SK-N-SH (cell line): ENCODE measurements at regions not wholly inside any gene's neighbourhood (a gene's known extent, or its start where the extent isn't known, plus 50 kb on each side); places are given as distances from the start of the nearest gene placed in this dataset.

Source experiments
- CTCF ChIA-PET: fragments of 300-600, 350-600 bp; formaldehyde crosslinking; extraction: SDS; loops from one replicate; lab custom pipeline; 2021; lab: Yijun Ruan, JAX
- POLR2A ChIA-PET: fragments of 350-600 bp; sonication (Branson Sonifier 250); formaldehyde crosslinking; extraction: SDS; loops from one replicate; lab custom pipeline; 2020; ENCODE audit warnings: antibody characterized with exemption, inconsistent platforms; lab: Yijun Ruan, JAX
- DNase-seq: peaks from one replicate; pipeline ENCODE4 v3.0.0; 2012
- H2AFZ ChIP-seq: fragments of 200-600 bp; sonication (generic); 2 replicates; pipeline ENCODE4 v1.8.1; 2016; ENCODE audit warnings: antibody characterized with exemption, mild to moderate bottlenecking, low read depth
- H3F3A ChIP-seq: fragments of 200-600 bp; sonication (generic); replicated peaks from 2 replicates; pipeline ENCODE3; 2016; ENCODE audit warnings: antibody characterized with exemption, mild to moderate bottlenecking; ENCODE audit not compliant: insufficient read depth
- H3K27ac ChIP-seq, 2 experiments: fragments of 200-500 bp in 1 of 2; fragments of 200-600 bp in 1 of 2; sonication (Bioruptor generic) in 1 of 2; sonication (generic), shearing (Covaris generic) in 1 of 2; 2 replicates each; pipeline versions ENCODE4 v1.5.1 to v1.6.1; 2014 to 2016; ENCODE audit warnings: low read depth in 2 of 2, inconsistent platforms in 1 of 2, low read length in 1 of 2, mild to moderate bottlenecking in 1 of 2, mixed read lengths in 1 of 2
- H3K27me3 ChIP-seq: fragments of 200-600 bp; sonication (generic), shearing (Covaris generic); 2 replicates; pipeline ENCODE4 v1.6.1; 2016; ENCODE audit warnings: mixed run types; ENCODE audit not compliant: insufficient read depth
- H3K36me3 ChIP-seq, 2 experiments: fragments of 200-500 bp in 1 of 2; fragments of 200-600 bp in 1 of 2; sonication (Bioruptor generic) in 1 of 2; sonication (generic) in 1 of 2; replicated peaks in 1 of 2; 2 replicates each; pipeline versions ENCODE3 to v1.5.1; 2014 to 2016; ENCODE audit warnings: low read length in 1 of 2, mild to moderate bottlenecking in 1 of 2; ENCODE audit not compliant: insufficient read depth in 2 of 2, control insufficient read depth in 1 of 2
- H3K4me1 ChIP-seq, 2 experiments: fragments of 200-500 bp in 1 of 2; fragments of 200-600 bp in 1 of 2; sonication (Bioruptor generic) in 1 of 2; sonication (generic), shearing (Covaris generic) in 1 of 2; 2 replicates each; pipeline versions ENCODE4 v1.5.1 to v1.6.1; 2014 to 2016; ENCODE audit warnings: low read depth in 1 of 2, low read length in 1 of 2, mixed run types in 1 of 2; ENCODE audit not compliant: insufficient read depth in 2 of 2, control insufficient read depth in 1 of 2
- H3K4me2 ChIP-seq: fragments of 200-600 bp; sonication (generic), shearing (Covaris generic); 2 replicates; pipeline ENCODE4 v1.6.1; 2017; ENCODE audit warnings: mixed run types
- H3K4me3 ChIP-seq, 2 experiments: fragments of 200-500 bp in 1 of 2; fragments of 200-600 bp in 1 of 2; sonication (Bioruptor generic) in 1 of 2; sonication (generic), shearing (Covaris generic) in 1 of 2; 2 replicates each; pipeline versions ENCODE4 v1.5.1 to v1.8.1; 2014 to 2016; ENCODE audit warnings: low read depth in 2 of 2, inconsistent platforms in 1 of 2, low read length in 1 of 2, mild to moderate bottlenecking in 1 of 2, mixed read lengths in 1 of 2, moderate library complexity in 1 of 2
- H3K79me2 ChIP-seq: fragments of 200-600 bp; sonication (generic); 2 replicates; pipeline ENCODE4 v1.8.1; 2017; ENCODE audit warnings: mild to moderate bottlenecking; ENCODE audit not compliant: insufficient read depth
- H3K9ac ChIP-seq: fragments of 200-600 bp; sonication (generic); 2 replicates; pipeline ENCODE4 v1.6.1; 2017; ENCODE audit warnings: mixed run types
- H3K9me2 ChIP-seq: fragments of 200-600 bp; sonication (generic); 2 replicates; pipeline ENCODE4 v1.6.1; 2017; ENCODE audit warnings: mixed run types
- H3K9me3 ChIP-seq: fragments of 200-600 bp; sonication (generic); 2 replicates; pipeline ENCODE4 v1.6.1; 2017; ENCODE audit warnings: mixed run types, mild to moderate bottlenecking, moderate library complexity
- H4K20me1 ChIP-seq: fragments of 200-600 bp; sonication (generic); 2 replicates; pipeline ENCODE4 v1.6.1; 2017; ENCODE audit warnings: mild to moderate bottlenecking, mixed run types; ENCODE audit not compliant: insufficient read depth
- MXI1 ChIP-seq: IDR thresholded peaks from 2 replicates; pipeline ENCODE4 v1.6.1; 2012; ENCODE audit warnings: mild to moderate bottlenecking, low read depth, low read length, improper control_type of control experiment
- NRF1 ChIP-seq: IDR thresholded peaks from 2 replicates; pipeline ENCODE4 v1.6.1; 2012; ENCODE audit warnings: low read depth, mild to moderate bottlenecking, low read length
- POLR2AphosphoS5 ChIP-seq: IDR thresholded peaks from 2 replicates; pipeline ENCODE4 v1.6.1; 2012; ENCODE audit warnings: low read depth, low read length
- RCOR1 ChIP-seq: fragments of 150-350 bp; IDR thresholded peaks from 2 replicates; pipeline ENCODE4 v1.6.1; 2017; ENCODE audit warnings: antibody characterized with exemption, low read length
- RXRA ChIP-seq: IDR thresholded peaks from 2 replicates; pipeline ENCODE4 v1.4.0; 2012; ENCODE audit warnings: low read depth, mild to moderate bottlenecking, borderline replicate concordance
- TAF1 ChIP-seq: IDR thresholded peaks from 2 replicates; pipeline ENCODE4 v1.6.1; 2012; ENCODE audit warnings: low read depth, mild to moderate bottlenecking, low read length, moderate library complexity, borderline replicate concordance
- TEAD4 ChIP-seq: IDR thresholded peaks from 2 replicates; pipeline ENCODE4 v1.4.0; 2012; ENCODE audit warnings: mild to moderate bottlenecking, borderline replicate concordance; ENCODE audit not compliant: insufficient read depth
- WGBS: methylation state at CpG from one replicate; pipeline ENCODE4 v1.1.6; 2017; ENCODE audit warnings: low lambda C conversion rate; 5-methylcytosine and 5-hydroxymethylcytosine counted together
- TF ChIP-seq, protein P1 (sequence below): fragments of 200-600 bp; sonication (generic); IDR thresholded peaks from 2 replicates; pipeline ENCODE4 v1.6.1; 2017; ENCODE audit warnings: antibody characterized with exemption, mild to moderate bottlenecking, moderate library complexity
- TF ChIP-seq, protein P2 (sequence below): IDR thresholded peaks from 2 replicates; pipeline ENCODE4 v1.4.0; 2012; ENCODE audit warnings: low read depth, borderline replicate concordance
- TF ChIP-seq, protein P3 (sequence below): IDR thresholded peaks from 2 replicates; pipeline ENCODE4; 2012
- TF ChIP-seq, protein P4 (sequence below): IDR thresholded peaks from 2 replicates; pipeline ENCODE4 v1.4.0; 2012; ENCODE audit warnings: low read depth
- TF ChIP-seq, protein P5 (sequence below): fragments of 150-350 bp; IDR thresholded peaks from 2 replicates; pipeline ENCODE4 v1.6.1; 2017; ENCODE audit warnings: antibody characterized with exemption, low read length, low read depth, borderline replicate concordance
- TF ChIP-seq, protein P6 (sequence below): IDR thresholded peaks from 2 replicates; pipeline ENCODE4 v1.4.0; 2012; ENCODE audit warnings: low read depth, borderline replicate concordance

DNA sequence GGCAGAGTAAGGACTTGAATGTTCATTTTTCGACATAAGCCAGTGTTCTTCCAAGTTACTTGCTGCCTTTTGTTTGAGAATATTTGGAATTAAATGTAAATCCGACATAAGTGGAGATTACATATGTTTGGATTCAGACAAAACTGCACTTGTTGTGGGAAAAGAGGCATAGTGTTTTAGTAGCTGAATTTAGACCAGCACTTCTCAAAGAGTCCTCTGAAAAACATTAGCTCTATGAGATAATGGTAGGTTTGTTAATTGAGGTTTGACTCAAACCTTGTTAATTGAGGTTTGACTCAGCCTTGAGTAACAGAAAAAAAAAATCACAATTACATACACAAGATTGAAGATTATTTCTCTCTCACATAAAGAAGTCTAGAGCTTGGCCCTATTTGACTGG lies 132.5 kb downstream of the NSUN3 start:
- Histone ChIP-seq H3K9ac (no peak overlapping the region), H3F3A (no peaks in the 10 kb centered on the region), H3K9me3 (no peaks in the 10 kb centered on the region), H3K79me2 (no peaks in the 10 kb centered on the region), H3K36me3 (no peaks in the 10 kb centered on the region), H3K4me3 (no peak overlapping the region), H3K27ac (no peak overlapping the region), H4K20me1 (no peaks in the 10 kb centered on the region), H3K27me3 (no peaks in the 10 kb centered on the region), H3K4me2 (no peak overlapping the region), H3K9me2 (no peaks in the 10 kb centered on the region)
- no peak for DNase-seq
- POLR2A ChIA-PET, result no interaction called here
- 37% methylated on average over 2 of the region's 2 CpGs for WGBS
- TF ChIP-seq, protein P1, sequence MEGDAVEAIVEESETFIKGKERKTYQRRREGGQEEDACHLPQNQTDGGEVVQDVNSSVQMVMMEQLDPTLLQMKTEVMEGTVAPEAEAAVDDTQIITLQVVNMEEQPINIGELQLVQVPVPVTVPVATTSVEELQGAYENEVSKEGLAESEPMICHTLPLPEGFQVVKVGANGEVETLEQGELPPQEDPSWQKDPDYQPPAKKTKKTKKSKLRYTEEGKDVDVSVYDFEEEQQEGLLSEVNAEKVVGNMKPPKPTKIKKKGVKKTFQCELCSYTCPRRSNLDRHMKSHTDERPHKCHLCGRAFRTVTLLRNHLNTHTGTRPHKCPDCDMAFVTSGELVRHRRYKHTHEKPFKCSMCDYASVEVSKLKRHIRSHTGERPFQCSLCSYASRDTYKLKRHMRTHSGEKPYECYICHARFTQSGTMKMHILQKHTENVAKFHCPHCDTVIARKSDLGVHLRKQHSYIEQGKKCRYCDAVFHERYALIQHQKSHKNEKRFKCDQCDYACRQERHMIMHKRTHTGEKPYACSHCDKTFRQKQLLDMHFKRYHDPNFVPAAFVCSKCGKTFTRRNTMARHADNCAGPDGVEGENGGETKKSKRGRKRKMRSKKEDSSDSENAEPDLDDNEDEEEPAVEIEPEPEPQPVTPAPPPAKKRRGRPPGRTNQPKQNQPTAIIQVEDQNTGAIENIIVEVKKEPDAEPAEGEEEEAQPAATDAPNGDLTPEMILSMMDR, result no peak
- TF ChIP-seq, protein P2, sequence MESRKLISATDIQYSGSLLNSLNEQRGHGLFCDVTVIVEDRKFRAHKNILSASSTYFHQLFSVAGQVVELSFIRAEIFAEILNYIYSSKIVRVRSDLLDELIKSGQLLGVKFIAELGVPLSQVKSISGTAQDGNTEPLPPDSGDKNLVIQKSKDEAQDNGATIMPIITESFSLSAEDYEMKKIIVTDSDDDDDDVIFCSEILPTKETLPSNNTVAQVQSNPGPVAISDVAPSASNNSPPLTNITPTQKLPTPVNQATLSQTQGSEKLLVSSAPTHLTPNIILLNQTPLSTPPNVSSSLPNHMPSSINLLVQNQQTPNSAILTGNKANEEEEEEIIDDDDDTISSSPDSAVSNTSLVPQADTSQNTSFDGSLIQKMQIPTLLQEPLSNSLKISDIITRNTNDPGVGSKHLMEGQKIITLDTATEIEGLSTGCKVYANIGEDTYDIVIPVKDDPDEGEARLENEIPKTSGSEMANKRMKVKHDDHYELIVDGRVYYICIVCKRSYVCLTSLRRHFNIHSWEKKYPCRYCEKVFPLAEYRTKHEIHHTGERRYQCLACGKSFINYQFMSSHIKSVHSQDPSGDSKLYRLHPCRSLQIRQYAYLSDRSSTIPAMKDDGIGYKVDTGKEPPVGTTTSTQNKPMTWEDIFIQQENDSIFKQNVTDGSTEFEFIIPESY, result no peak
- TF ChIP-seq, all 33 proteins: peak for 0
- no peak overlapping the region for H2AFZ ChIP-seq
- CTCF ChIA-PET, result interaction anchor here (1.2 kb wide), 1 partner anchor 38 kb away, joined by 3 read pairs; no protein-coding TSS in a partner anchor
- H3K4me1 ChIP-seq, result no peaks in the 10 kb centered on the region

DNA sequence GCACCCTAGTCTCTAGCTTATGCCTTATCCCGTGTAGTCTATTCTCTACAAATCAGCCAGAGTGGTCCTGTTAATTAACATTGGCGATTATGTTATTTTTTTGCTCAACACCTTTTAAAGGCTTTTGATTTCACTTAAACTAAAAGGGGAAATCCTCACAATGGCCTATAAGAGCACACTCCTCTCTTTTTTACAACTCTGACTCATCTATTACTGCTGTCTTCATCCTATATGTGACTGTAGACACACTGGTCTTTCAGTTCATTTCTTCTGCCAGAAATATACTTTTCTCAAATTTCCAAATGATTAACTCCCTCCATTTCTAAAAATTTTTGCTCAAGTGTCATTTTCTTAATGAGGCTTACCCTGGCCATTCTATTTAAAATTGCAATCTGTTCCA lies 143.4 kb downstream of the NSUN3 start:
- no peak overlapping the region for H3K4me3 ChIP-seq
- DNase-seq, result no peak
- no peaks in the 10 kb centered on the region for H3K9me2 ChIP-seq
- no peak overlapping the region for H3K9ac ChIP-seq
- H3K4me2 ChIP-seq, result no peak overlapping the region
- POLR2A ChIA-PET, result no interaction called here
- H4K20me1 ChIP-seq, result no peaks in the 10 kb centered on the region
- no peaks in the 10 kb centered on the region for H3K4me1 ChIP-seq
- no peaks in the 10 kb centered on the region for H3K9me3 ChIP-seq
- no peaks in the 10 kb centered on the region for H3K27me3 ChIP-seq
- no peaks in the 10 kb centered on the region for H3F3A ChIP-seq
- no peak overlapping the region for H3K27ac ChIP-seq
- no peaks in the 10 kb centered on the region for H3K36me3 ChIP-seq
- no peak overlapping the region for H2AFZ ChIP-seq
- CTCF ChIA-PET, result interaction anchor here (0.6 to 0.7 kb wide), 2 partner anchors 8 to 23 kb away, joined by 3 to 4 read pairs; no protein-coding TSS in a partner anchor
- 81% methylated on average over 2 of the region's 2 CpGs for WGBS
- no peaks in the 10 kb centered on the region for H3K79me2 ChIP-seq
- TF ChIP-seq MXI1 (no peak), NRF1 (no peak), RCOR1 (no peak), POLR2AphosphoS5 (no peak), RXRA (no peak), TAF1 (no peak), TEAD4 (no peak)
- TF ChIP-seq, protein P1, result no peak
- TF ChIP-seq, protein P3, sequence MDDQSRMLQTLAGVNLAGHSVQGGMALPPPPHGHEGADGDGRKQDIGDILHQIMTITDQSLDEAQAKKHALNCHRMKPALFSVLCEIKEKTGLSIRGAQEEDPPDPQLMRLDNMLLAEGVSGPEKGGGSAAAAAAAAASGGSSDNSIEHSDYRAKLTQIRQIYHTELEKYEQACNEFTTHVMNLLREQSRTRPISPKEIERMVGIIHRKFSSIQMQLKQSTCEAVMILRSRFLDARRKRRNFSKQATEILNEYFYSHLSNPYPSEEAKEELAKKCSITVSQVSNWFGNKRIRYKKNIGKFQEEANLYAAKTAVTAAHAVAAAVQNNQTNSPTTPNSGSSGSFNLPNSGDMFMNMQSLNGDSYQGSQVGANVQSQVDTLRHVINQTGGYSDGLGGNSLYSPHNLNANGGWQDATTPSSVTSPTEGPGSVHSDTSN, result no peak
- TF ChIP-seq, protein P4, sequence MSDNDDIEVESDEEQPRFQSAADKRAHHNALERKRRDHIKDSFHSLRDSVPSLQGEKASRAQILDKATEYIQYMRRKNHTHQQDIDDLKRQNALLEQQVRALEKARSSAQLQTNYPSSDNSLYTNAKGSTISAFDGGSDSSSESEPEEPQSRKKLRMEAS, result no peak
- TF ChIP-seq, protein P5, sequence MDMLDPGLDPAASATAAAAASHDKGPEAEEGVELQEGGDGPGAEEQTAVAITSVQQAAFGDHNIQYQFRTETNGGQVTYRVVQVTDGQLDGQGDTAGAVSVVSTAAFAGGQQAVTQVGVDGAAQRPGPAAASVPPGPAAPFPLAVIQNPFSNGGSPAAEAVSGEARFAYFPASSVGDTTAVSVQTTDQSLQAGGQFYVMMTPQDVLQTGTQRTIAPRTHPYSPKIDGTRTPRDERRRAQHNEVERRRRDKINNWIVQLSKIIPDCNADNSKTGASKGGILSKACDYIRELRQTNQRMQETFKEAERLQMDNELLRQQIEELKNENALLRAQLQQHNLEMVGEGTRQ, result no peak
- TF ChIP-seq, protein P6, sequence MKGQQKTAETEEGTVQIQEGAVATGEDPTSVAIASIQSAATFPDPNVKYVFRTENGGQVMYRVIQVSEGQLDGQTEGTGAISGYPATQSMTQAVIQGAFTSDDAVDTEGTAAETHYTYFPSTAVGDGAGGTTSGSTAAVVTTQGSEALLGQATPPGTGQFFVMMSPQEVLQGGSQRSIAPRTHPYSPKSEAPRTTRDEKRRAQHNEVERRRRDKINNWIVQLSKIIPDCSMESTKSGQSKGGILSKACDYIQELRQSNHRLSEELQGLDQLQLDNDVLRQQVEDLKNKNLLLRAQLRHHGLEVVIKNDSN, result no peak
